DOHH2 (cell line): ENCODE measurements at regions not wholly inside any gene's neighbourhood (a gene's known extent, or its start where the extent isn't known, plus 50 kb on each side); places are given as distances from the start of the nearest gene placed in this dataset.

Experiments
- EZH2phosphoT487 ChIP-seq: fragments of 200-600 bp; sonication (generic); IDR thresholded peaks from 2 replicates; pipeline ENCODE4 v1.6.1; 2017; ENCODE audit warnings: borderline replicate concordance, mild to moderate bottlenecking, antibody characterized with exemption, low read length, moderate library complexity, mixed read lengths
- TF ChIP-seq, protein P1 (sequence below): fragments of 200-600 bp; sonication (generic); IDR thresholded peaks from one replicate; pipeline ENCODE4 v1.5.1; 2014; ENCODE audit warnings: antibody characterized with exemption, mild to moderate bottlenecking, low read depth, low read length; ENCODE audit not compliant: poor library complexity, severe bottlenecking

DNA sequence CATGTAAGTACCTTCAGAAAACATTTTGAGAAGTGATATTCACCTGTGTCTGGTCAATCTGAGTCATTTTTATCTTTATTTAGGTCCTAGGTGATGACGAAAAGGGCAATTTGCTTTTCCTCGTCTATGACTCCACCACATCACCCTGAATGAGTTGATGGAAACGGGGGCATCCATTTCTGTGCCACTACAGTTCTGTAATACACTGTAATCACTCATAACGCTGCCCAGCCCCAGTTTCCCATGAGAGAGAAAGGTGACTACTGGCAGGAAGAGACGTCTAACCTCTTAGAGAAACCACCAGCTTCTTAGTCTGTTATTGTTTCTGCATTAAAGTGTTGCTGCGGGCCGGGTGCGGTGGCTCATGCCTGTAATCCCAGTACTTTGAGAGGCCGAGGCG lies 205.3 kb upstream of the MKLN1 start:
- TF ChIP-seq EZH2phosphoT487, result no peak
- TF ChIP-seq, protein P1, sequence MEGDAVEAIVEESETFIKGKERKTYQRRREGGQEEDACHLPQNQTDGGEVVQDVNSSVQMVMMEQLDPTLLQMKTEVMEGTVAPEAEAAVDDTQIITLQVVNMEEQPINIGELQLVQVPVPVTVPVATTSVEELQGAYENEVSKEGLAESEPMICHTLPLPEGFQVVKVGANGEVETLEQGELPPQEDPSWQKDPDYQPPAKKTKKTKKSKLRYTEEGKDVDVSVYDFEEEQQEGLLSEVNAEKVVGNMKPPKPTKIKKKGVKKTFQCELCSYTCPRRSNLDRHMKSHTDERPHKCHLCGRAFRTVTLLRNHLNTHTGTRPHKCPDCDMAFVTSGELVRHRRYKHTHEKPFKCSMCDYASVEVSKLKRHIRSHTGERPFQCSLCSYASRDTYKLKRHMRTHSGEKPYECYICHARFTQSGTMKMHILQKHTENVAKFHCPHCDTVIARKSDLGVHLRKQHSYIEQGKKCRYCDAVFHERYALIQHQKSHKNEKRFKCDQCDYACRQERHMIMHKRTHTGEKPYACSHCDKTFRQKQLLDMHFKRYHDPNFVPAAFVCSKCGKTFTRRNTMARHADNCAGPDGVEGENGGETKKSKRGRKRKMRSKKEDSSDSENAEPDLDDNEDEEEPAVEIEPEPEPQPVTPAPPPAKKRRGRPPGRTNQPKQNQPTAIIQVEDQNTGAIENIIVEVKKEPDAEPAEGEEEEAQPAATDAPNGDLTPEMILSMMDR, result no peak
